ENCODE measurements at regions not wholly inside any gene's neighbourhood (a gene's known extent, or its start where the extent isn't known, plus 50 kb on each side); places are given as distances from the start of the nearest gene placed in this dataset.
"Not testable (repeated sequence)": the region's sequence is repeated elsewhere in the genome, so short reads cannot be mapped to it uniquely, and the experiment has no call there.

DNA sequence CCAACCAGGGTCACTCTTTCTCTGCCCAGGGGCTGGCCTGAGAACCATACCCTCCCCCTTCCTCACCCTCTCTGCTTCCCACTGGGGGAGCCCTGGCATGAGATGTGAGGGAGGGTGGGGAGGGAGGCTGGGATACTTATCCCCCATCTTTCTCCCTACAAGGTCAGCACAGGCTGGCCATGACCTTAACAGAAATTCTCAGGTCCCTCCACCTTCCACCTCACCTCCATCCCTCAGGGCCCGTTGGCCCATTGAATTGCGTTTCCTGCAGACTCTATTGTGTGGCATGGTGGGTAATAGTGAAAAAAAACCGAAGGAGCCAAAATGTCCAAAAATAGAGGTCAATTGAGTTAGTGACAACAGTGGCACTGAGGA is 159.5 kb downstream of the OR4M2 start:
- Histone ChIP-seq H3K9me3 (ENCODE audit: low read depth, low read length) (peaks cover 12% of the 10 kb centered on the region), H3K27me3 (ENCODE audit: insufficient read depth, low read length) (no peaks in the 10 kb centered on the region), H3K4me2 (ENCODE audit: insufficient read depth, low read length) (no peak overlapping the region), H3K27ac (ENCODE audit: low read depth, low read length) (no peak overlapping the region), H4K20me1 (ENCODE audit: insufficient read depth, low read length) (no peaks in the 10 kb centered on the region), H3K36me3 (ENCODE audit: insufficient read depth, low read length) (no peaks in the 10 kb centered on the region), H3K79me2 (ENCODE audit: insufficient read depth, low read length) (no peaks in the 10 kb centered on the region), H3K4me1 (ENCODE audit: insufficient read depth, low read length) (no peaks in the 10 kb centered on the region), H3K4me3 (ENCODE audit: insufficient read depth, low read length) (no peak overlapping the region), H2AFZ (ENCODE audit: low read length) (no peak overlapping the region)
- TF ChIP-seq, protein P1, sequence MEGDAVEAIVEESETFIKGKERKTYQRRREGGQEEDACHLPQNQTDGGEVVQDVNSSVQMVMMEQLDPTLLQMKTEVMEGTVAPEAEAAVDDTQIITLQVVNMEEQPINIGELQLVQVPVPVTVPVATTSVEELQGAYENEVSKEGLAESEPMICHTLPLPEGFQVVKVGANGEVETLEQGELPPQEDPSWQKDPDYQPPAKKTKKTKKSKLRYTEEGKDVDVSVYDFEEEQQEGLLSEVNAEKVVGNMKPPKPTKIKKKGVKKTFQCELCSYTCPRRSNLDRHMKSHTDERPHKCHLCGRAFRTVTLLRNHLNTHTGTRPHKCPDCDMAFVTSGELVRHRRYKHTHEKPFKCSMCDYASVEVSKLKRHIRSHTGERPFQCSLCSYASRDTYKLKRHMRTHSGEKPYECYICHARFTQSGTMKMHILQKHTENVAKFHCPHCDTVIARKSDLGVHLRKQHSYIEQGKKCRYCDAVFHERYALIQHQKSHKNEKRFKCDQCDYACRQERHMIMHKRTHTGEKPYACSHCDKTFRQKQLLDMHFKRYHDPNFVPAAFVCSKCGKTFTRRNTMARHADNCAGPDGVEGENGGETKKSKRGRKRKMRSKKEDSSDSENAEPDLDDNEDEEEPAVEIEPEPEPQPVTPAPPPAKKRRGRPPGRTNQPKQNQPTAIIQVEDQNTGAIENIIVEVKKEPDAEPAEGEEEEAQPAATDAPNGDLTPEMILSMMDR (IDR thresholded peaks at IDR 0.05; ENCODE audit: extremely low read depth, low read depth, low read length): no peak
- DNase-seq (ENCODE audit: insufficient read length, low spot score, missing footprints): peak; percentile 57

DNA sequence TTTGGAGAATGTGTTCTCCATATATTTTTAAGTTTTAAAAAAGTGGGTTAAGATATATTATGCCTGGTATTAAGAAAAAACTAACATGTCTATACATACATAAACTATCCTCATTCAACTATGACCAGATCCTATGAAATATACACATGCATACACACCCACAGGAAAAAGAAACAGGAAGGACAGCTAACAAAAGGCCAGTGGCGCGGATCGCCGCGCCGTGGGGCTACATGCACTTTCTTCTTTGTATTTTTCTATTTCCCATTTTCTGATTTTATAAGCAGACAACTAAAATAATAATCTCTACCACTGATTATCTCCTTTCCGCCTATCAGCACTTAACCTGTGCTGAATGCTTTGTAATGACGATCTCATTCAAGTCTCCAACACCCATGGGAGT is 160.1 kb downstream of the OR4M2 start:
- Histone ChIP-seq H3K27ac (ENCODE audit: low read depth, low read length) (no peak overlapping the region), H3K4me2 (ENCODE audit: insufficient read depth, low read length) (no peak overlapping the region), H3K9me3 (ENCODE audit: low read depth, low read length) (peaks cover 9% of the 10 kb centered on the region), H3K4me1 (ENCODE audit: insufficient read depth, low read length) (no peaks in the 10 kb centered on the region), H3K36me3 (ENCODE audit: insufficient read depth, low read length) (no peaks in the 10 kb centered on the region), H3K27me3 (ENCODE audit: insufficient read depth, low read length) (no peaks in the 10 kb centered on the region), H2AFZ (ENCODE audit: low read length) (no peak overlapping the region), H3K79me2 (ENCODE audit: insufficient read depth, low read length) (no peaks in the 10 kb centered on the region), H4K20me1 (ENCODE audit: insufficient read depth, low read length) (no peaks in the 10 kb centered on the region), H3K4me3 (ENCODE audit: insufficient read depth, low read length) (no peak overlapping the region)
- DNase-seq (ENCODE audit: insufficient read length, low spot score, missing footprints): peak; percentile 17
- TF ChIP-seq, protein P1 (IDR thresholded peaks at IDR 0.05; ENCODE audit: extremely low read depth, low read depth, low read length): no peak

DNA sequence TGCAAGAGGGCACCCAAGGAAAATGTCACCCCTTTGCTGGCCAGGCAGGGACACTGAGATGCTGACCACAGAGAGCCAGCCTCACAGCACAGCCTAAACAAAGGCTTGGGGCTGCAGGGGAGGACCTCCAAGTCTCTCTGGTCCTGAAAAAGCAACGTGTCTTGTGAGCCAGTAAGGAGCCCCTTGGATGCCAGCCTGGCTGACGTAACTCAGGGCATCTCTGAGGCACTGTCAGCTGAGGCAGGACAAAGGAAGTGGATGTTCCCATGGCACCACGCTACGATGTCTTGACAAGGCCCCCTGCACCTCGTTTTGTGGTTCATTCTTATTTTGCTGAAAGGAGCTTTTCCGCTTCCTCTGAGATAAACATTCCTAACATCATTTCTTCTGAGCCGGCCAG is 160.7 kb downstream of the OR4M2 start:
- Histone ChIP-seq H3K4me3 (ENCODE audit: insufficient read depth, low read length) (no peak overlapping the region), H3K9me3 (ENCODE audit: low read depth, low read length) (peaks cover 8% of the 10 kb centered on the region), H3K27ac (ENCODE audit: low read depth, low read length) (no peak overlapping the region), H2AFZ (ENCODE audit: low read length) (no peak overlapping the region), H3K4me2 (ENCODE audit: insufficient read depth, low read length) (no peak overlapping the region), H3K27me3 (ENCODE audit: insufficient read depth, low read length) (no peaks in the 10 kb centered on the region), H3K36me3 (ENCODE audit: insufficient read depth, low read length) (no peaks in the 10 kb centered on the region), H4K20me1 (ENCODE audit: insufficient read depth, low read length) (no peaks in the 10 kb centered on the region), H3K4me1 (ENCODE audit: insufficient read depth, low read length) (no peaks in the 10 kb centered on the region), H3K79me2 (ENCODE audit: insufficient read depth, low read length) (no peaks in the 10 kb centered on the region)
- DNase-seq (ENCODE audit: insufficient read length, low spot score, missing footprints): no peak
- TF ChIP-seq, protein P1 (IDR thresholded peaks at IDR 0.05; ENCODE audit: extremely low read depth, low read depth, low read length): no peak

DNA sequence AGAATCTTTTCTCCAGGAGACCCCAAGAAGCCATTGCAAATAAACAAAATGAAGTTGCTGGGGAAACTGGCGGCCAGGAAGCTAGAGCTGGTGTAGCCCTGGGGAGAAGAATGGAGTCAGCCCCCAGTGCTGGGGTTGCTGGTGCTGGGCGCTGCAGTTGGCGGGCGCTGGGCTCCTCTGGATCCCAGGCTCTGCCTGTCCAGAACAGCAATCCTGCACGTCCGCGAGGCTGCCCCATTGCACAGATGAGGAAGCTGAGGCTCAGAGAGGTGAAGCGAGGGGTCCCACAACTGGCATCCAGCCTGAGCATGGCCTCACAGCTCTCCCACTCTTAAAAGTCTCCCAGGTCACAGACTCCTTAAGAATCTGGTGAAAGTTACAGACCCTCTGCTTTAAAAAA is 161.1 kb downstream of the OR4M2 start:
- TF ChIP-seq, protein P1 (IDR thresholded peaks at IDR 0.05; ENCODE audit: extremely low read depth, low read depth, low read length): no peak
- no peak overlapping the region for H3K4me2 ChIP-seq (ENCODE audit: insufficient read depth, low read length)
- no peaks in the 10 kb centered on the region for H3K36me3 ChIP-seq (ENCODE audit: insufficient read depth, low read length)
- H3K27me3 ChIP-seq (ENCODE audit: insufficient read depth, low read length): no peaks in the 10 kb centered on the region
- no peak overlapping the region for H3K4me3 ChIP-seq (ENCODE audit: insufficient read depth, low read length)
- no peaks in the 10 kb centered on the region for H4K20me1 ChIP-seq (ENCODE audit: insufficient read depth, low read length)
- peaks cover 8% of the 10 kb centered on the region for H3K9me3 ChIP-seq (ENCODE audit: low read depth, low read length)
- H3K27ac ChIP-seq (ENCODE audit: low read depth, low read length): no peak overlapping the region
- no peak overlapping the region for H2AFZ ChIP-seq (ENCODE audit: low read length)
- no peaks in the 10 kb centered on the region for H3K4me1 ChIP-seq (ENCODE audit: insufficient read depth, low read length)
- H3K79me2 ChIP-seq (ENCODE audit: insufficient read depth, low read length): no peaks in the 10 kb centered on the region
- DNase-seq (ENCODE audit: insufficient read length, low spot score, missing footprints): peak; percentile 19

DNA sequence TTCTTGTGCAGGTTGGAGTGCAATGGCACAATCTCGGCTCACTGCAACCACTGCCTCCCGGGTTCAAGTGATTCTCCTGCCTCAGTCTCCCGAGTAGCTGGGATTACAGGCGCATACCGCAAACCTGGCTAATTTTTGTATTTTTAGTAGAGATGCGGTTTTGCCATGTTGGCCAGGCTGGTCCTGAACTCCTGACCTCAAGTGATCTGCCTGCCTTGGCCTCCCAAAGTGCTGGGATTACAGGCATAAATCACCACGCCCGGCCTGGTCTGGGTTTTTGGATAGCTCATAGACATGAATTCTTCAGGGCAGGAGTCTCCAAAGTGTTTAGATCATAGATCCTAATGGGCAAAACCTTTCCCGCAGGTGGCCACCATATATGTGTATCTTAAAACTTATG is 162.0 kb downstream of the OR4M2 start:
- not testable (repeated sequence) for H3K27me3 ChIP-seq (ENCODE audit: insufficient read depth, low read length); DNase-seq (ENCODE audit: insufficient read length, low spot score, missing footprints); H3K79me2 ChIP-seq (ENCODE audit: insufficient read depth, low read length); H4K20me1 ChIP-seq (ENCODE audit: insufficient read depth, low read length); H2AFZ ChIP-seq (ENCODE audit: low read length); H3K9me3 ChIP-seq (ENCODE audit: low read depth, low read length); H3K4me3 ChIP-seq (ENCODE audit: insufficient read depth, low read length); H3K27ac ChIP-seq (ENCODE audit: low read depth, low read length); H3K36me3 ChIP-seq (ENCODE audit: insufficient read depth, low read length); H3K4me2 ChIP-seq (ENCODE audit: insufficient read depth, low read length); H3K4me1 ChIP-seq (ENCODE audit: insufficient read depth, low read length)

Data from osteoblast (primary cell).